CD4-positive, alpha-beta T cell treated with Interleukin-4 for 1 hour (primary cell): ENCODE measurements at regions not wholly inside any gene's neighbourhood (a gene's known extent, or its start where the extent isn't known, plus 50 kb on each side); places are given as distances from the start of the nearest gene placed in this dataset.
"Not testable (repeated sequence)": the region's sequence is repeated elsewhere in the genome, so short reads cannot be mapped to it uniquely, and the experiment has no call there.

ENCODE experiments used
- DNase-seq, 2 donors: peaks; one replicate each; pipeline ENCODE4 v3.0.0-alpha.2; 2020 to 2022

GRCh38 chr20:39725513-39725912 is 763.4 kb downstream of the DHX35 start:
- not testable (repeated sequence) for DNase-seq

- DNase-seq = no peak
Measured at GRCh38 chr20:39719293-39719692, 757.1 kb downstream of the DHX35 start.

- no peak for DNase-seq
Measured at GRCh38 chr20:39717936-39718335, 755.8 kb downstream of the DHX35 start.

GRCh38 chr20:39716796-39717341 is 754.7 kb downstream of the DHX35 start:
- DNase-seq = no peak

GRCh38 chr20:39713076-39713840 is 751.1 kb downstream of the DHX35 start:
- no peak for DNase-seq

- DNase-seq = no peak
Measured at GRCh38 chr20:39706184-39706663, 744.1 kb downstream of the DHX35 start.

- no peak for DNase-seq
Measured at GRCh38 chr20:39705032-39705431, 742.9 kb downstream of the DHX35 start.

GRCh38 chr20:39703357-39703756 is 741.2 kb downstream of the DHX35 start:
- not testable (repeated sequence) for DNase-seq

GRCh38 chr20:39702701-39703349 is 740.7 kb downstream of the DHX35 start:
- DNase-seq = no peak

- no peak for DNase-seq
Measured at GRCh38 chr20:39700528-39700927, 738.4 kb downstream of the DHX35 start.

- DNase-seq = no peak
Measured at GRCh38 chr20:39699166-39699725, 737.1 kb downstream of the DHX35 start.

GRCh38 chr20:39698752-39699151 is 736.6 kb downstream of the DHX35 start:
- no peak for DNase-seq

- no peak for DNase-seq
Measured at GRCh38 chr20:39691151-39691862, 729.2 kb downstream of the DHX35 start.

GRCh38 chr20:39676857-39677391 is 714.8 kb downstream of the DHX35 start:
- no peak for DNase-seq

GRCh38 chr20:39676241-39676640 is 714.1 kb downstream of the DHX35 start:
- no peak for DNase-seq

GRCh38 chr20:39674842-39675241 is 712.7 kb downstream of the DHX35 start:
- DNase-seq = no peak

GRCh38 chr20:39670988-39671387 is 708.8 kb downstream of the DHX35 start:
- no peak for DNase-seq

- DNase-seq = no peak
Measured at GRCh38 chr20:39669659-39670058, 707.5 kb downstream of the DHX35 start.

- no peak for DNase-seq
Measured at GRCh38 chr20:39668038-39668437, 705.9 kb downstream of the DHX35 start.

- DNase-seq = no peak
Measured at GRCh38 chr20:39661833-39662232, 699.7 kb downstream of the DHX35 start.

- DNase-seq = no peak
Measured at GRCh38 chr20:39660965-39661364, 698.8 kb downstream of the DHX35 start.

- no peak for DNase-seq
Measured at GRCh38 chr20:39660226-39660625, 698.1 kb downstream of the DHX35 start.
